AG04449 (cell line): ENCODE measurements at regions not wholly inside any gene's neighbourhood (a gene's known extent, or its start where the extent isn't known, plus 50 kb on each side); places are given as distances from the start of the nearest gene placed in this dataset.

Experiments used
- CTCF ChIA-PET: fragments of 350-600 bp; formaldehyde crosslinking; extraction: SDS; loops from one replicate; lab custom pipeline; 2021; ENCODE audit warnings: antibody characterized with exemption; lab: Yijun Ruan, JAX
- POLR2A ChIA-PET: fragments of 400-600, 350-600 bp; formaldehyde crosslinking; extraction: SDS; loops from one replicate; lab custom pipeline; 2020; ENCODE audit warnings: antibody characterized with exemption, inconsistent platforms; lab: Yijun Ruan, JAX
- DNase-seq: peaks from one replicate; pipeline ENCODE4 v3.0.0-alpha.2; 2010; ENCODE audit warnings: low read depth, low spot score
- H3K4me3 ChIP-seq: 2 replicates; pipeline ENCODE4 v1.5.1; 2011; ENCODE audit warnings: low read depth, mild to moderate bottlenecking, control low read depth, low read length
- CTCF ChIP-seq: IDR thresholded peaks from one replicate; pipeline ENCODE4 v1.5.1; 2011; ENCODE audit warnings: mild to moderate bottlenecking, moderate library complexity, low read length, control low read depth, inconsistent platforms; ENCODE audit not compliant: insufficient read depth; ENCODE audit errors: missing control alignments

GRCh38 chr6:25227854-25228253 is 51.3 kb upstream of the CARMIL1 start:
- ChIA-PET CTCF (interaction anchor here (1.2 to 3.5 kb wide), 4 partner anchors 10 to 374 kb away, joined by 3 to 10 read pairs (median 4); no protein-coding TSS in a partner anchor), POLR2A (no interaction called here)
- no peak for DNase-seq
- no peak for TF ChIP-seq CTCF
- H3K4me3 ChIP-seq = no peak overlapping the region
